ENCODE measurements at regions not wholly inside any gene's neighbourhood (a gene's known extent, or its start where the extent isn't known, plus 50 kb on each side); places are given as distances from the start of the nearest gene placed in this dataset.

- no peak overlapping the region for H3K27ac ChIP-seq (ENCODE audit: extremely low read depth, low read depth, low read length)
- no peaks in the 10 kb centered on the region for H4K20me1 ChIP-seq (replicated peaks; ENCODE audit: control insufficient read depth, insufficient read depth, low read length)
- no peak overlapping the region for H3K4me3 ChIP-seq
- FAIRE-seq (no peak), DNase-seq (ENCODE audit: extremely low read depth in 1 of 4, low spot score in 3 of 4) (no peak), ATAC-seq (no peak)
- no peak overlapping the region for H3K4me2 ChIP-seq (ENCODE audit: insufficient read depth, low read length)
- TF ChIP-seq CEBPG (CRISPR knock-in tag; IDR thresholded peaks at IDR 0.05): no peak
- TF ChIP-seq CEBPG (tag; conservative IDR thresholded peaks at IDR 0.05 in 1 of 2, IDR thresholded peaks at IDR 0.05 in 1 of 2): no peak
- no peak for TF ChIP-seq GATAD2B (IDR thresholded peaks at IDR 0.05; ENCODE audit: borderline replicate concordance)
- TF ChIP-seq ZNF23 (CRISPR knock-in tag; IDR thresholded peaks at IDR 0.05): no peak
- TF ChIP-seq ATF4 (CRISPR knock-in tag; IDR thresholded peaks at IDR 0.05): no peak
- no peak for TF ChIP-seq ZNF561 (CRISPR knock-in tag; conservative IDR thresholded peaks at IDR 0.05)
- no peak for TF ChIP-seq GTF2F1 (IDR thresholded peaks at IDR 0.05; ENCODE audit: low read depth, low read length)
- no peak for TF ChIP-seq ZNF445 (CRISPR knock-in tag; IDR thresholded peaks at IDR 0.05; ENCODE audit: low read depth)
- no peak for TF ChIP-seq HDAC8 (tag; IDR thresholded peaks at IDR 0.05)
- no peak for TF ChIP-seq ZFX (CRISPR knock-in tag; IDR thresholded peaks at IDR 0.05)
- no peak for TF ChIP-seq ZNF609 (CRISPR knock-in tag; IDR thresholded peaks at IDR 0.05; ENCODE audit: borderline replicate concordance)
- TF ChIP-seq PCBP2 (IDR thresholded peaks at IDR 0.05; ENCODE audit: low read depth, low read length, poor library complexity, severe bottlenecking): no peak
- no peak for TF ChIP-seq NONO (IDR thresholded peaks at IDR 0.05; ENCODE audit: low read depth in 2 of 2, low read length in 1 of 2)
- no peak for TF ChIP-seq NCOA6 (IDR thresholded peaks at IDR 0.05)
- TF ChIP-seq MTA1 (IDR thresholded peaks at IDR 0.05; ENCODE audit: borderline replicate concordance): no peak
- TF ChIP-seq BRCA1 (IDR thresholded peaks at IDR 0.05): no peak
- TF ChIP-seq BRCA1 (CRISPR knock-in tag; IDR thresholded peaks at IDR 0.05): no peak
- TF ChIP-seq SMARCB1 (IDR thresholded peaks at IDR 0.05; ENCODE audit: insufficient read length, low read depth): no peak
- TF ChIP-seq ZZZ3 (IDR thresholded peaks at IDR 0.05): no peak
- no peak for TF ChIP-seq LARP7 (IDR thresholded peaks at IDR 0.05)
- H3K9ac ChIP-seq (ENCODE audit: insufficient read depth in 1 of 2, low read depth in 2 of 2, low read length in 2 of 2): no peak overlapping the region
- WGBS (ENCODE audit: insufficient coverage, low coverage, missing lambda C conversion rate): 2% methylated on average over 4 of the region's 4 CpGs
- H3K9me1 ChIP-seq (ENCODE audit: control insufficient read depth, insufficient read depth, low read length): no peaks in the 10 kb centered on the region
- no peaks in the 10 kb centered on the region for H3K27me3 ChIP-seq (ENCODE audit: control insufficient read depth in 2 of 2, insufficient read depth in 2 of 2, low read length in 2 of 2)
- POLR2A ChIA-PET: no interaction called here
- CTCF ChIA-PET (ENCODE audit: low intra/inter-chr PET ratio): no interaction called here
- H3K9me3 ChIP-seq (replicated peaks; ENCODE audit: control insufficient read depth, insufficient read depth, low read depth, low read length): no peaks in the 10 kb centered on the region
- intact Hi-C loops (cut with micrococcal nuclease) (no loop called here), in situ Hi-C loops (cut with MboI) (no loop called here)
- H3K4me1 ChIP-seq (replicated peaks in 1 of 2; ENCODE audit: control insufficient read depth in 2 of 2, insufficient read depth in 2 of 2, low read length in 2 of 2): no peaks in the 10 kb centered on the region
- H3K79me2 ChIP-seq (ENCODE audit: control insufficient read depth, insufficient read depth, low read length): no peaks in the 10 kb centered on the region
- BruUV-seq (replicated peaks): no TSS peak
- H2AFZ ChIP-seq (ENCODE audit: low read depth, low read length): no peak overlapping the region
- H3K36me3 ChIP-seq (ENCODE audit: control insufficient read depth, insufficient read depth, low read length): no peaks in the 10 kb centered on the region
Observed at GRCh38 chr7:42429339-42429738, 192.3 kb upstream of the GLI3 start.

Data from K562 (cell line).